WTC11 (cell line): ENCODE measurements at regions not wholly inside any gene's neighbourhood (a gene's known extent, or its start where the extent isn't known, plus 50 kb on each side); places are given as distances from the start of the nearest gene placed in this dataset.

Experiments
- NR3C1 ChIP-seq: sonication (generic); formaldehyde crosslinking; conservative IDR thresholded peaks from 2 replicates; pipeline ENCODE4 v1.8.1; 2023; ENCODE audit warnings: low read depth, mild to moderate bottlenecking, missing genetic modification reagents
- ZNF512 ChIP-seq: sonication (generic); formaldehyde crosslinking; IDR thresholded peaks from 2 replicates; pipeline ENCODE4 v1.8.1; 2022; ENCODE audit warnings: missing genetic modification reagents, borderline replicate concordance

DNA sequence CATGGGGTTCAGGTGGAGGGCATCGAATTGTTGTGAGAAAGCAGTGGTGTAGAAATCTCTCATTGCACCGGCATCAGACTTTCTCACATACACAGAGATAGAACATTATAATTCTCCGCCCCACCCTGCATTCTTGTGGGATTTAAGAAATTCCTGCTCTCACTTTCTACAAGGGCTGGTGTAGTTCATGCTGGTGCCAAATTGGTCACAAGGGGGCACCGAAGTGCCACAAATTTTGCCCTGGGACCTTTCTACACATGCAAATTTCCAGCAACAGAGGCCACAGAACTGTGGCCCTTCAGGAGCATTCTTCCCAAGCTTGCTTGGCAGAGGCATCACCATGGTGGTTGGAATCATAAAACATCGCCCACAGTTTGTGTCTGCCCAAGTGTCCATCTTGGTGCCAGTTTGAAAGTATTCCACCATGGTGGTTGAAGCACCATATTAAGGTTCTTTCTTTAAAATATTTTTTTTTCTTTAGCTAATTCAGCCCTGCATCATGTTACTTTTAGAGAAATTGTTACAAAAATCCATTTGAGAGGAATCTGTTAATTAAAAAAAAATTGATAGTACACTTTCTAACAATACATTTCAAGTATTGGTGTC lies 521.2 kb upstream of the FANCL start:
- TF ChIP-seq NR3C1 (no peak), ZNF512 (no peak)
